ENCODE measurements at regions not wholly inside any gene's neighbourhood (a gene's known extent, or its start where the extent isn't known, plus 50 kb on each side); places are given as distances from the start of the nearest gene placed in this dataset.
"Not testable (repeated sequence)": the region's sequence is repeated elsewhere in the genome, so short reads cannot be mapped to it uniquely, and the experiment has no call there.

DNA sequence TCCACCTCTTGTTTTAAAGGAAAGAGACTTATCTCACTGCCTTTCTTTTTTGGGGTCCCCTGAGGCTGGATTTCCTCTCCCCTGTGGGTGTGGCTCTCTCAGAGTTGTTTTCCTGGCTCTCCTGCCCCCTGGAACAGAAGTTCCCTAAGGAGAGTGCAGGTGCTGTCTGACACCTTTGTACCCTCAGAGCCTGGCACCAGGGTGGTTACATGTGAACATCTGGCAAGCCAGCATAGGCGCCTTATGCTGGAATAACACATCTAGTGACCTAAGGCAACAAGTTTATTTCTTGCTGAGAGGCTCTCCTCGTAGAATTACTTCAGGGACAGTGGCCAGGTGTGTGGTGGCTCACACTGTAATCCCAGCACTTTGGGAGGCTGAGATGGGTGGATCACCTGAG, 172.9 kb upstream of the PTCH1 start:
- Histone ChIP-seq H3K9me3 (ENCODE audit: control insufficient read depth, low read length) (no peaks in the 10 kb centered on the region), H3K27ac (ENCODE audit: insufficient read depth, low read depth, low read length, poor library complexity, severe bottlenecking) (no peak overlapping the region), H3K4me3 (ENCODE audit: insufficient read depth, low read depth, low read length) (no peak overlapping the region), H3K27me3 (ENCODE audit: control insufficient read depth, insufficient read depth, low read length, poor library complexity, severe bottlenecking) (no peaks in the 10 kb centered on the region), H3K4me1 (ENCODE audit: control insufficient read depth, insufficient read depth, low read length) (no peaks in the 10 kb centered on the region), H3K36me3 (ENCODE audit: control insufficient read depth, insufficient read depth, low read length) (no peaks in the 10 kb centered on the region)
- 90 to 93% methylated on average over 2 of the region's 2 CpGs for WGBS, 2 experiments

DNA sequence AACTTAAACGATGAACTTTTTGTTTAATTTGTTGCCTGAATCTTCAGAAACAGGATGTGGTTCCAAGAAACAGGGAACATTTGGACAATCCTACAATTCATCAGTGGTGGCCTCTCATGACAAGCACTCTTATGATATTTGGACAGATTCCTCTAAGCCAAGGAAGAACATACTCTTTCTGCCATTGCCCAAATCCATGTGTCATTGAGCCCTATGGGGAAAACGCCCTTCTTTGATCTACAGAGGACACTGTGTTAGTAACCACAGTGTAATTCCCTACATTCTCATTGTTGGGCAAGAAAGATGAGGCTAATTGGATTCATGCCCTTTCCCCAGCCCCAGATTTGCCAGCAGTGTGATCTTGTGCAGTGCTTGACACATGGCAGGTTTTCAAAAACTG, 167.7 kb upstream of the PTCH1 start:
- Histone ChIP-seq H3K4me1 (ENCODE audit: control insufficient read depth, insufficient read depth, low read length) (no peaks in the 10 kb centered on the region), H3K4me3 (ENCODE audit: insufficient read depth, low read depth, low read length) (no peak overlapping the region), H3K27ac (ENCODE audit: insufficient read depth, low read depth, low read length, poor library complexity, severe bottlenecking) (no peak overlapping the region), H3K36me3 (ENCODE audit: control insufficient read depth, insufficient read depth, low read length) (no peaks in the 10 kb centered on the region), H3K9me3 (ENCODE audit: control insufficient read depth, low read length) (no peaks in the 10 kb centered on the region), H3K27me3 (ENCODE audit: control insufficient read depth, insufficient read depth, low read length, poor library complexity, severe bottlenecking) (no peaks in the 10 kb centered on the region)
- 94 to 95% methylated on average over 2 of the region's 2 CpGs for WGBS, 2 experiments

DNA sequence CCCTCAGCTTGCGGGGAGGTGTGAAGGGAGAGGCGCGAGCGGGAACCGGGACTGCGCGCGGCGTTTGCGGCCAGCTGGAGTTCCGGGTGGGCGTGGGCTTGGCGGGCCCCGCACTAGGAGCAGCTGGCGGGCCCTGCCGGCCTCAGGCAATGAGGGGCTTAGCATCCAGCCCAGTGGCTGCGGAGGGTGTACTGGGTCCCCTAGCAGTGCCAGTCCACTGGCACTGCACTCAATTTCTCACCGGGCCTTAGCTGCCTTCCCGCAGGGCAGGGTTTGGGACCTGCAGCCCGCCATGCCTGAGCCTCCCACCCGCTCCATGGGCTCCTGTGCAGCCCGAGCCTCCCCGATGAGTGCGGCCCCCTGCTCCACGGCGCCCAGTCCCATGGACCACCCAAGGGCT, 163.5 kb upstream of the PTCH1 start:
- not testable (repeated sequence) for H3K9me3 ChIP-seq (ENCODE audit: control insufficient read depth, low read length); H3K4me3 ChIP-seq (ENCODE audit: insufficient read depth, low read depth, low read length); H3K27me3 ChIP-seq (ENCODE audit: control insufficient read depth, insufficient read depth, low read length, poor library complexity, severe bottlenecking); H3K4me1 ChIP-seq (ENCODE audit: control insufficient read depth, insufficient read depth, low read length); H3K27ac ChIP-seq (ENCODE audit: insufficient read depth, low read depth, low read length, poor library complexity, severe bottlenecking); H3K36me3 ChIP-seq (ENCODE audit: control insufficient read depth, insufficient read depth, low read length)
- WGBS, 2 experiments, result 89 to 92% methylated on average over 25 to 26 of the region's 26 CpGs

DNA sequence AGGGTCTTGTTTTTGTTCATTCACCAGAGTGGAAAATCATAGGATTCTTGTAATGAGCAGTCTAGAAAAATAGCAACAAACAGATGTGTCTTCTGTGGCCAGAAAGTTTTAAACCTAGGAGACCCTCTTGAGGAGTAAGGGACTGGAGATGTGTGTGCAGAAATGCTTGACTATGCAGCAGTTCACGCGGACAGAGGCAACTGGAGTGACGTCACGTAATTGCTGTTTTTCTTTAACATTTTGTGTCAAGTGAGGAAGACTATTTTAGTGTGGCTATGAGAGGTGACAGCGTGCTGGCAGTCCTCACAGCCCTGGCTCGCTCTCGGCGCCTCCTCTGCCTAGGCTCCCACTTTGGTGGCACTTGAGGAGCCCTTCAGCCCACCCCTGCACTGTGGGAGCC, 163.1 kb upstream of the PTCH1 start:
- H3K9me3 ChIP-seq (ENCODE audit: control insufficient read depth, low read length), result no peaks in the 10 kb centered on the region
- H3K4me1 ChIP-seq (ENCODE audit: control insufficient read depth, insufficient read depth, low read length), result no peaks in the 10 kb centered on the region
- no peak overlapping the region for H3K27ac ChIP-seq (ENCODE audit: insufficient read depth, low read depth, low read length, poor library complexity, severe bottlenecking)
- H3K4me3 ChIP-seq (ENCODE audit: insufficient read depth, low read depth, low read length), result no peak overlapping the region
- no peaks in the 10 kb centered on the region for H3K27me3 ChIP-seq (ENCODE audit: control insufficient read depth, insufficient read depth, low read length, poor library complexity, severe bottlenecking)
- H3K36me3 ChIP-seq (ENCODE audit: control insufficient read depth, insufficient read depth, low read length), result no peaks in the 10 kb centered on the region
- WGBS, 2 experiments, result 96 to 97% methylated on average over 8 of the region's 8 CpGs

DNA sequence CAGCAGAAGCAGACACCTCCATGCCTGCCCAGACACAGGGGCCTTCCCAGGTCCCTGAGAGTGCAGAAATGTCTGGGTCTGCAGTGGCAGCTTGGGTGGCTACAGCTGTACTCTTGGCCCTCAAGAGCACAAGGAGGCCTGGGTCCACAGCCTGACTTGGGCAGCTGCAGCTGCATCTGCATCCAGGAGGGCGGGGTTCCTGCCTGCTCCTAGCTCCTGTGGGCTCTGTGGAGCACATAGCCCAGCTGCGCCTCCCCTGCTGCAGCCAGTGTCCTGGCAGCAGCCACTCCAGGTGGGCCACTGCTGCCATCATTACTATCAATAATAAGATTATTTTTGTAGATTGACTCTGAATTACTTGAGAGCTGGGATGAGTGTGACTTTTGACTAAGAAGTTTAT, 162.0 kb upstream of the PTCH1 start:
- 95 to 100% methylated on average over 2 of the region's 2 CpGs for WGBS, 2 experiments
- Histone ChIP-seq H3K4me3 (ENCODE audit: insufficient read depth, low read depth, low read length) (no peak overlapping the region), H3K27ac (ENCODE audit: insufficient read depth, low read depth, low read length, poor library complexity, severe bottlenecking) (no peak overlapping the region), H3K36me3 (ENCODE audit: control insufficient read depth, insufficient read depth, low read length) (no peaks in the 10 kb centered on the region), H3K4me1 (ENCODE audit: control insufficient read depth, insufficient read depth, low read length) (no peaks in the 10 kb centered on the region), H3K27me3 (ENCODE audit: control insufficient read depth, insufficient read depth, low read length, poor library complexity, severe bottlenecking) (no peaks in the 10 kb centered on the region), H3K9me3 (ENCODE audit: control insufficient read depth, low read length) (no peaks in the 10 kb centered on the region)

DNA sequence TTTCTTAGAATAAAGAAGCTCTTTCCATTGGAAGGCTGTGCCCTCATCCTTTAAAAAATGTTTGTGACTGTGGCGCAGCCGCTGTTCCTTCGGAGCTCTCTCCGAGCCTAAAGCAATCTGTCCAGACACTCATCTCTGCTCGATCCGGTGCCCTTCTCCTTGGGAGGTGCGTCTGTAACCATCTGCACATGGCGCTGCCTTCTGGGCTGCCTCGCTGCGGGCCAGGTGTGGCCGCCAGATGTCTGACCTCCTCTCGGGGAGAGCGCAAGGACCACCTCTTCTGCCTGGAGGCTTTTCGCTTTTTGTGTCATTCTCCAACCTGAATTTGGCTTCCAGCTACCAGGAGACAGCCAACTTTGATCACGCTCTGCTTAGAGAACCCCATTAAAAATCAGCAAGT, 153.4 kb upstream of the PTCH1 start:
- Histone ChIP-seq H3K4me1 (ENCODE audit: control insufficient read depth, insufficient read depth, low read length) (peaks cover 10% of the 10 kb centered on the region), H3K9me3 (ENCODE audit: control insufficient read depth, low read length) (no peaks in the 10 kb centered on the region), H3K27me3 (ENCODE audit: control insufficient read depth, insufficient read depth, low read length, poor library complexity, severe bottlenecking) (no peaks in the 10 kb centered on the region), H3K36me3 (ENCODE audit: control insufficient read depth, insufficient read depth, low read length) (no peaks in the 10 kb centered on the region), H3K27ac (ENCODE audit: insufficient read depth, low read depth, low read length, poor library complexity, severe bottlenecking) (no peak overlapping the region), H3K4me3 (ENCODE audit: insufficient read depth, low read depth, low read length) (no peak overlapping the region)
- 92 to 93% methylated on average over 15 of the region's 15 CpGs for WGBS, 2 experiments

DNA sequence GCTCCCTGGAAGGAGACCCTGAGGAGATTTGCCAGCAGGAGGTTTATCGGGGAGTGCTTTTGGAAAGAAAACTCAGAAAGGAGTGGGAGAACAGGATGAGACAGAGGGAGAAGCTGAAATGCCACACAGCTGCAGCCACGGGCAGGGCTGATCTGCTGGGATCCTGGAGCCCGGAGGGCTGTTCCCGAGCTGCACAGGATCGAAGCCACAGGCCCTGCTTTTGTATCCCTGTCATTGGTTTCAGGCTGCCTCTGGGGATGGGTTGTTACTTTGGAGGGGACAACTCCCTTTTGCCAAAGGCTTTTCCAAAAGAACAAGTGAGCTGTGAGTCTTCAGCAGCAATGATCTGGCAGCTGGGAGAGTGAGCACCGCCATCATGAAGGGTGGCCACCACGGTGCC, 152.5 kb upstream of the PTCH1 start:
- Histone ChIP-seq H3K4me3 (ENCODE audit: insufficient read depth, low read depth, low read length) (no peak overlapping the region), H3K27me3 (ENCODE audit: control insufficient read depth, insufficient read depth, low read length, poor library complexity, severe bottlenecking) (no peaks in the 10 kb centered on the region), H3K27ac (ENCODE audit: insufficient read depth, low read depth, low read length, poor library complexity, severe bottlenecking) (no peak overlapping the region), H3K9me3 (ENCODE audit: control insufficient read depth, low read length) (no peaks in the 10 kb centered on the region), H3K36me3 (ENCODE audit: control insufficient read depth, insufficient read depth, low read length) (no peaks in the 10 kb centered on the region), H3K4me1 (ENCODE audit: control insufficient read depth, insufficient read depth, low read length) (peaks cover 10% of the 10 kb centered on the region)
- WGBS, 2 experiments, result 71 to 75% methylated on average over 7 of the region's 7 CpGs

DNA sequence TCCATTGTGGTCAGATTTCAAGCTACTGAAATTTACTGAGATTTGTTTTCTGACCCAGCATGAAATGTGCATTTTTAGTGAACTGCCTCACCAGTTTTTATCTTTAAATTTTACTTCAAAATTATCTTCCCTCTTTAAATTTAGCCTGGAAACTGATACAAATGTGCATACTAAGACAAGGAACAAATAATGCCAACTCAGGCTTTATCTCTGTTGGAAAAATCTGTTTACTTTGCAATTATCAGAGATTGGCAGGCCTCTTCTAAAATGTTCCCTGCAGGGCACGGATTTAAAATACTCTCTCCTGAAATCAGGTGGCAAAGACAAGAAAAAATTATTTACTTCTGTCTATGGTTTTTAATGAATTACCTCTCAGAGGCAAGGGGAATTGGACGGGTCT, 151.0 kb upstream of the PTCH1 start:
- no peak overlapping the region for H3K4me3 ChIP-seq (ENCODE audit: insufficient read depth, low read depth, low read length)
- 76 to 85% methylated on average over 2 of the region's 2 CpGs for WGBS, 2 experiments
- no peaks in the 10 kb centered on the region for H3K27me3 ChIP-seq (ENCODE audit: control insufficient read depth, insufficient read depth, low read length, poor library complexity, severe bottlenecking)
- H3K27ac ChIP-seq (ENCODE audit: insufficient read depth, low read depth, low read length, poor library complexity, severe bottlenecking), result no peak overlapping the region
- peaks cover 10% of the 10 kb centered on the region for H3K4me1 ChIP-seq (ENCODE audit: control insufficient read depth, insufficient read depth, low read length)
- H3K9me3 ChIP-seq (ENCODE audit: control insufficient read depth, low read length), result no peaks in the 10 kb centered on the region
- no peaks in the 10 kb centered on the region for H3K36me3 ChIP-seq (ENCODE audit: control insufficient read depth, insufficient read depth, low read length)

DNA sequence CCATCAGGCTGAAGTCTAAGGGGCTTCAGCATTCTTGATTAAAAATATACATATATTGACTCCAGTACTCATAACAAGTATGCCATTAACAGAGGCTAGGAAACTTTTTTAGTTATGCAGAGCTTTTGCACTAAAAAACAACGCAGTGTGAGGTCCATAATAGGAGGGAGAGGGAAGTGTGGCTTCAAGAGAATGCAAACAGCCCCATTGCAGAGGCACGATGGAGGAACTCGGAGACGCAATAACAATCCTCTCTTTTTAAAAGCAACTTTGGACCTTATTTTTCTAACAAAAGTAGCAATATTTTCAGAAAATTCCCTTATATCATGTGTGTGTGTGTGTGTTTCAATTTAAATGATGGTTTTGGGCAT, 150.0 kb upstream of the PTCH1 start:
- no peaks in the 10 kb centered on the region for H3K27me3 ChIP-seq (ENCODE audit: control insufficient read depth, insufficient read depth, low read length, poor library complexity, severe bottlenecking)
- H3K4me1 ChIP-seq (ENCODE audit: control insufficient read depth, insufficient read depth, low read length), result peaks cover 10% of the 10 kb centered on the region
- H3K9me3 ChIP-seq (ENCODE audit: control insufficient read depth, low read length), result no peaks in the 10 kb centered on the region
- no peak overlapping the region for H3K27ac ChIP-seq (ENCODE audit: insufficient read depth, low read depth, low read length, poor library complexity, severe bottlenecking)
- H3K36me3 ChIP-seq (ENCODE audit: control insufficient read depth, insufficient read depth, low read length), result no peaks in the 10 kb centered on the region
- WGBS, 2 experiments, result 33 to 36% methylated on average over 4 of the region's 4 CpGs
- H3K4me3 ChIP-seq (ENCODE audit: insufficient read depth, low read depth, low read length), result no peak overlapping the region

DNA sequence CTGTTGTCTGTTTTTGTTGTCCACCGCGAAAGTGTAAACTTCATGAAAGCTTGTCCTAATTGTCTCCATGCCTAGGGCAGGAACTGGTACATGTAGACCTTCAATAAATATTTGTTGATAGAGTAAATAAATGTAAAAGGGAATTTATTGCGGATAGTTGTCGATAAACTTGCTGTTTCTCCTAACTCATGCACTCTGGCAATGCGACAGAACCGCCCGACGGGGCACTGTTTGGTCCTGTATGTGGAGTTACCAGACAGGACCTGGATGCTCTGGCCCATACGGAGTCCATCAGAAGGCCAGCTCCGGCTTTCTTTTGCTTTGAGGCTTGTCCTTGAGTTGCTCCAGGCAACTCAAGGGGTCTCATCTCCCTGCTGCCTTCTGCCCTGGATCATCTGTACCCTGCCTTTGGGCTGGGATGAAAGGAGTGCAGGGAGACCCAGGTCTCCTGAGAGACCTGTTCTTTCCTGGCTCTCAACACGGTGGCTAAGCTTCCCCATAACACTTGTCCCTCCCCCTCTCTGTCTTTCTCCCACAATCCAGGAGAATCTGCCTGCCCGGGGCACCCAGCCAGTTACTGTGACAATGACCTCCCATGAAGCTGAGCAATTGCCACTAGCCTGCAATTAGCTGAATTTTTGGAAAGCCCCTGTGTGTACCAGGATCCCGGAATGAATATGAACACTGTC, 149.5 kb upstream of the PTCH1 start:
- 78 to 80% methylated on average over 13 of the region's 13 CpGs for WGBS, 2 experiments
- H3K36me3 ChIP-seq (ENCODE audit: control insufficient read depth, insufficient read depth, low read length), result no peaks in the 10 kb centered on the region

DNA sequence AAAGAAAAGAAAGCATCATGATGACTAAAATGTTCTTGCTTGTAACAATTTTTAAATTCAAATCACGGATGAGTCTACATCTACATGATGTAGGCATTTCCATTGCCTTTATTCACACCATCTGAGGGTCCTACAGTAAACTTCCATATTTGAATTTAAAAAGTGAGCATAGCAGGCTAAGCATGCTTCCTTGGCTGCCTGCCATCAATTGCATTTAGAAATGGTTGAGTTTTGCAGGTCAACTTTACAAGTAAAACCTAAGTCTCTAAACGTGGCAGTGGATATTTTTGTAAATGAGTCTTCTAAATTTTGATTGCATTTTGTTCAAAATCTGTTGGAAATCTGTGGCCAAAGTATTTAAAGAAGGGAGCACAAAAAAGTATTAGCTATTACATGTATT, 136.5 kb upstream of the PTCH1 start:
- no peaks in the 10 kb centered on the region for H3K9me3 ChIP-seq (ENCODE audit: control insufficient read depth, low read length)
- no peaks in the 10 kb centered on the region for H3K36me3 ChIP-seq (ENCODE audit: control insufficient read depth, insufficient read depth, low read length)
- 97 to 98% methylated on average over 2 of the region's 2 CpGs for WGBS, 2 experiments
- H3K4me3 ChIP-seq (ENCODE audit: insufficient read depth, low read depth, low read length), result no peak overlapping the region
- no peaks in the 10 kb centered on the region for H3K27me3 ChIP-seq (ENCODE audit: control insufficient read depth, insufficient read depth, low read length, poor library complexity, severe bottlenecking)
- no peaks in the 10 kb centered on the region for H3K4me1 ChIP-seq (ENCODE audit: control insufficient read depth, insufficient read depth, low read length)
- H3K27ac ChIP-seq (ENCODE audit: insufficient read depth, low read depth, low read length, poor library complexity, severe bottlenecking), result no peak overlapping the region

More for the DNA sequence above, 149.5 kb upstream of the PTCH1 start:
- Histone ChIP-seq H3K4me1 (ENCODE audit: control insufficient read depth, insufficient read depth, low read length) (peaks cover 10% of the 10 kb centered on the region), H3K4me3 (ENCODE audit: insufficient read depth, low read depth, low read length) (no peak overlapping the region), H3K27ac (ENCODE audit: insufficient read depth, low read depth, low read length, poor library complexity, severe bottlenecking) (no peak overlapping the region), H3K9me3 (ENCODE audit: control insufficient read depth, low read length) (no peaks in the 10 kb centered on the region), H3K27me3 (ENCODE audit: control insufficient read depth, insufficient read depth, low read length, poor library complexity, severe bottlenecking) (no peaks in the 10 kb centered on the region)

Measured in ectodermal cell (in vitro differentiated cells).